Coronary artery (tissue), 2 donors: ENCODE measurements at regions not wholly inside any gene's neighbourhood (a gene's known extent, or its start where the extent isn't known, plus 50 kb on each side); places are given as distances from the start of the nearest gene placed in this dataset.

Experiments
- DNase-seq: peaks from one replicate; pipeline ENCODE4 v3.0.0-alpha.2; 2017; ENCODE audit warnings: low spot score
- H3K27ac ChIP-seq, 2 donors: fragments of 200-600 bp; sonication (generic); one replicate each; pipeline ENCODE4 v1.5.1; 2016 to 2019
- H3K4me3 ChIP-seq: fragments of 200-600 bp; sonication (generic); 2 replicates; pipeline ENCODE4 v1.5.1; 2016; ENCODE audit warnings: mild to moderate bottlenecking, moderate library complexity
- CTCF ChIP-seq: fragments of 200-600 bp; sonication (generic); IDR thresholded peaks from one replicate; pipeline ENCODE4 v1.5.1; 2019; ENCODE audit warnings: antibody characterized with exemption

DNA sequence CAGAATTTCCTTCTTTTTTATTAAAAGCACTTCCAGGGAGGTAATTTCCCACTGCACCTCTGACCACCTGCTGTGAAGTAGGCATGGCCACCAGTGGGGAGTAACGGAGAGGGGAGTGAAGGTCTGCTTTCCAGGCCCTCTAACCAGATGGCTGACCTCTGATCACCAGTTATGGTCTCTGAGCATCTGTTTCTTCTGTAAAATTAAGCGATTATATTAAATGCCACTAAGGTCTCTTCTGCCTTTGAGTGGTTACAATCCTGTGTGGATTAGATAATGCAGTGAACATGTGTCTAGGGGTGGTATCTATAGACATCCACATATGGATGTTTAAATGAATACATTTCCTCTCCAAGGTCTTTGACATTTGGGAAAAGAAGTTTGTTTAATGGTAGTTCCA is 199.6 kb downstream of the HERPUD2 start:
- H3K4me3 ChIP-seq = no peak overlapping the region
- DNase-seq = no peak
- TF ChIP-seq CTCF = no peak
- H3K27ac ChIP-seq = no peak overlapping the region

GRCh38 chr7:35494407-35494806 is 200.5 kb downstream of the HERPUD2 start:
- Histone ChIP-seq H3K27ac (no peak overlapping the region), H3K4me3 (no peak overlapping the region)
- DNase-seq = no peak
- no peak for TF ChIP-seq CTCF

GRCh38 chr7:35492451-35493175 is 202.3 kb downstream of the HERPUD2 start:
- no peak for DNase-seq
- no peak overlapping the region for H3K4me3 ChIP-seq
- TF ChIP-seq CTCF = no peak
- no peak overlapping the region for H3K27ac ChIP-seq

DNA sequence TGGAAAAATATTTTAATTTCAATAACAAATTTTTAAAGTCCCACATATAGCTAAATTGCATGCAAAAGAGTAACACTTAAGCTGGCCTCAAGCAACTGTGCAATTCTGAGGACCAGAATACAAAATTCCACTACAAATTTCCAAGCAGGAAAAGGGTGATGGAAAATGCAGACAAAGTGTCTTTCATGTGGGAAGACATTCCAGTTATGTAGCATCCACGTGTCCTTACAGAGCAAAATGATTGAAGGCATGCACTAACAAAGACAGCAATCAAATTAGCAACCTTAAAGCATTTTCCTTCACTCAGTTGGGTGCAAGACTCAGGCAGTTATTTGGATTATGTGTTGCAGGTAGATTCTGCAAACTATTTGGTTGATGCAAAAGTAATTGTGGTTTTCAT is 203.7 kb downstream of the HERPUD2 start:
- TF ChIP-seq CTCF = no peak
- H3K4me3 ChIP-seq = no peak overlapping the region
- no peak for DNase-seq
- no peak overlapping the region for H3K27ac ChIP-seq

GRCh38 chr7:35487841-35488240 is 207.1 kb downstream of the HERPUD2 start:
- no peak for TF ChIP-seq CTCF
- H3K27ac ChIP-seq = no peak overlapping the region
- DNase-seq = no peak
- H3K4me3 ChIP-seq = no peak overlapping the region

- Histone ChIP-seq H3K4me3 (no peak overlapping the region), H3K27ac (no peak overlapping the region)
- no peak for DNase-seq
- TF ChIP-seq CTCF = no peak
Measured at GRCh38 chr7:35487402-35487801, 207.5 kb downstream of the HERPUD2 start.

GRCh38 chr7:35485436-35485835 is 209.5 kb downstream of the HERPUD2 start:
- H3K27ac ChIP-seq = no peak overlapping the region
- TF ChIP-seq CTCF = no peak
- H3K4me3 ChIP-seq = no peak overlapping the region
- no peak for DNase-seq
